Loucy (cell line): ENCODE measurements at regions not wholly inside any gene's neighbourhood (a gene's known extent, or its start where the extent isn't known, plus 50 kb on each side); places are given as distances from the start of the nearest gene placed in this dataset.

Source experiments
- CTCF ChIP-seq: fragments of 200-600 bp; sonication (generic); conservative IDR thresholded peaks from 2 replicates; pipeline ENCODE4 v1.5.1; 2014; ENCODE audit warnings: mild to moderate bottlenecking, antibody characterized with exemption, low read length
- EZH2phosphoT487 ChIP-seq: fragments of 200-600 bp; IDR thresholded peaks from 2 replicates; pipeline ENCODE4 v1.6.1; 2018; ENCODE audit warnings: antibody characterized with exemption, mild to moderate bottlenecking, moderate library complexity, borderline replicate concordance

GRCh38 chr13:80273718-80274117, 67.2 kb downstream of the SPRY2 start:
- TF ChIP-seq CTCF = no peak
- no peak for TF ChIP-seq EZH2phosphoT487
